Fibroblast of pulmonary artery (primary cell): ENCODE measurements at regions not wholly inside any gene's neighbourhood (a gene's known extent, or its start where the extent isn't known, plus 50 kb on each side); places are given as distances from the start of the nearest gene placed in this dataset.

Experiments used
- DNase-seq: peaks from one replicate; pipeline ENCODE4 v3.0.0-alpha.2; 2010; ENCODE audit warnings: low read depth
- H3K4me3 ChIP-seq: replicated peaks from 2 replicates; pipeline ENCODE4 v1.5.1; 2011; ENCODE audit warnings: low read depth, mild to moderate bottlenecking, control low read depth, low read length, moderate library complexity
- TF ChIP-seq, protein P1 (sequence below): IDR thresholded peaks from 2 replicates; pipeline ENCODE4 v1.5.1; 2011; ENCODE audit warnings: mild to moderate bottlenecking, control low read depth, low read length, inconsistent platforms; ENCODE audit errors: missing control alignments

DNA sequence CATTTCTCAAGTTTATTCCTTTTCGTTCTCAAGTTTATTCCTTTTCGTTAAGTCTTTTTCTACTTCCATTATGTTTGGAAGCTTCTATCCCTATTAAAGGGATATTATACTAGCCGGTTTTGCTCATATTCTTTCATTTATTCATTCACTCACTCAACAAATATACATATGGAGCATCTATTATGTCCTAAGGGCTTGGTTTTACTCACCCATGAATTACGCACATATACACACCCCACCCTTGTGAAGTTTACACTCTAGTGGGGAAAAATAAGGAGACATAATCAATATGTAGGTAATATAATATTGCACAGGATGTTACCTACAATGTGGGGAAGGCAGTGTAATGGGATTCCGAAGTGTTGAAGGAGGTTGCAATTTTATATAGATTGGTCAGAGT, 90.5 kb downstream of the ACTL7B start:
- H3K4me3 ChIP-seq = no peak overlapping the region
- DNase-seq = no peak
- TF ChIP-seq, protein P1, sequence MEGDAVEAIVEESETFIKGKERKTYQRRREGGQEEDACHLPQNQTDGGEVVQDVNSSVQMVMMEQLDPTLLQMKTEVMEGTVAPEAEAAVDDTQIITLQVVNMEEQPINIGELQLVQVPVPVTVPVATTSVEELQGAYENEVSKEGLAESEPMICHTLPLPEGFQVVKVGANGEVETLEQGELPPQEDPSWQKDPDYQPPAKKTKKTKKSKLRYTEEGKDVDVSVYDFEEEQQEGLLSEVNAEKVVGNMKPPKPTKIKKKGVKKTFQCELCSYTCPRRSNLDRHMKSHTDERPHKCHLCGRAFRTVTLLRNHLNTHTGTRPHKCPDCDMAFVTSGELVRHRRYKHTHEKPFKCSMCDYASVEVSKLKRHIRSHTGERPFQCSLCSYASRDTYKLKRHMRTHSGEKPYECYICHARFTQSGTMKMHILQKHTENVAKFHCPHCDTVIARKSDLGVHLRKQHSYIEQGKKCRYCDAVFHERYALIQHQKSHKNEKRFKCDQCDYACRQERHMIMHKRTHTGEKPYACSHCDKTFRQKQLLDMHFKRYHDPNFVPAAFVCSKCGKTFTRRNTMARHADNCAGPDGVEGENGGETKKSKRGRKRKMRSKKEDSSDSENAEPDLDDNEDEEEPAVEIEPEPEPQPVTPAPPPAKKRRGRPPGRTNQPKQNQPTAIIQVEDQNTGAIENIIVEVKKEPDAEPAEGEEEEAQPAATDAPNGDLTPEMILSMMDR = no peak

DNA sequence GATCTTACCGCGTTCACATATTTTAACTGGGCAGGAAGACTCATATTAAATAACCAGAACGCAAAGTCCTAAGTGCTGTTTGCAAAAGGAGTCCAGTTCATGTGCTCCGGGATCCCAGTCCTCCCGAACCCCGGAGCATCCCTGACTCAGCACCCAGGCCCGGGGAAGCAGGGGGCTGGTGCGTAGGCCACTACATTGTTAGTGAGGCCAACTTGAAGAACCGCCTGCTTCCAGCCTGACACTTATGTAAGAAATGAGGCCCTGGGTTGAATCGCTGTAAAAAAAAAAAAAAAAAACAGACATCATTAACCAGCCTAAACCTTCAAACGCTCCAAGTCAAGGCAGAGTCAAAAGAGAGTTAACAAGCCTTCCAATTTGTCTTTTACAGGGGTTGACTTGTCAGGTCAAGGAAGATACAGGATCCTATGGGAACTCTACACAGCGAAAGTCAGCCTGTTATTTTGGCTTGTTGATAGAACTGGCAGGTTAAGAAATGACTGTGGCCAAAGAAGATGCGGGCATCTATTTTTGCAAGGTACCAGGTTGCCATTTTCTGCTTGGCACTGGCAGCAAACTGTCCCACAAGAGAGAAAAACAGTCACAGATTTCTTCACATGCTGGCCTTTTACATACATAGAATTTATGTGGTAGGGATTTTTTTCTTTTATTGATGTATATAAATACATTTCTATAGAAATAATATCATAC, 93.3 kb downstream of the ACTL7B start:
- no peak overlapping the region for H3K4me3 ChIP-seq
- DNase-seq = no peak
- TF ChIP-seq, protein P1 = no peak

DNA sequence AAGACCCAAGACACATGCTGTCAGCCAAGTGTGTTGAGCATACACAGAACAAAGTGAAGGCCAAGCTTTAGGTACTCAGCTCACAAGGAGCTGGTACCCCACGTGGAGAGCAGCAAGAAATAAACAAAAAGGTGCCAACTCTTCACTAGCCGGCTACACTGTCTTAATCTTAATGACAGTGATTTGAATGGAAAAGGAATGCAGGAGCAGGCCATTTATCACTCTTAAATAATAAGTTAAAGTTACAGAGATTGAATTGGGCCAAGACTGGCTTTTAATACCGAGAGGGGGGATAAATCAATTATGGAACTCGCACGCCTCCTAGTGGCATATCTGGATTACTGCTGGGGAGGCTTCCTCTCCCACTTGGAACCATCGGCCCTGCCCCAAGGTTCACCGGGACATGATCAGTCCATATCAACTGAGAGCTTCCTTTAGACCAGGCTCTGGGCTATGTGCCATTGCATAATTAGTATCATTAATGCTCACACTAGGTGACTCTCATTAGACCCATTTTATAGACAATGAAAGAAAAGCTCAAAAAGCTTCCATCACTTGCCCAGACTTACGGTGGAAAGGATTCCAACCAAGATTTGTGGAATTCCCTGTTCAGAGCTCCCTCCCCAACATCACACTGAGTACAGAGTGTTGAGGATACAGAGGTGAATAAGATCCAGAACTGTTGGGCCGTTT, 94.0 kb downstream of the ACTL7B start:
- DNase-seq = peak; percentile 69
- TF ChIP-seq, protein P1 = peak; percentile 87
- H3K4me3 ChIP-seq = no peak overlapping the region

DNA sequence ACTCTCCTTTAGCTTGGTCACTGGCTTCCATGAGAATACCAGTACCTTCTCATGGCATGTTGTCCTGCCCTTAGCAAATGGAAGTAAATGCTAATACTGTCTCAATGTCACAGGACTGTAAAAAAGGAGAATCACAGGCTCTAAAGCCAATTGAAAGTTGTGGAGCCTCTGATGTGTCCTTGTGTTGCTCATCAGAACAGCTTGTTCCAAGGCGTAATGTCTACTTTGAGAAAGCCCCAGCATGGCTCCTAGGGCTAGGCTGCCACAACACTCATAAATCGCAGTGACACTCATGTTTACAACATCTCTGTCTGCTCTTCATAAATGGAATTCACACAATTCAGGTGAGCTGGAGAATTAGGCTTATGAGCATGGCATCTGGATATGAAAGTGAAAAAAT, 94.9 kb downstream of the ACTL7B start:
- H3K4me3 ChIP-seq = no peak overlapping the region
- TF ChIP-seq, protein P1 = no peak
- no peak for DNase-seq

DNA sequence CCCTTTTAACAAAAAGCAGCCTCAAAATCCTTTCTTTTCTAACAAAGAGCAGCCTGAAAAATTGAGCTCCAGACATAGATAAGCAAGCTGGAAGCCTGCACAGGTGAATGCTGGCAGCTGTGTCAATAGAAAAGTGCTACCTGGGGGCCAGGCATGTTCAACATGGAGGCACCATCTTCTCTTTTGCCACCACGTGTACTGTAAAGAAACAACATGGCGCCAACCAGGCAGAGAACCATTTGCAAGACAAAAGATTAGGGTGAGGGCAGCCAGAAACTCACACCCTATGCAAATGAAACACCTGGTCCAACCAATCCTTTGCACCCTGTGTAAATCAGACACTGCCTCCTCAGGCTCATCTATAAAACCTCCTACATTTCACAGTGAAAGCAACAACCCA, 96.0 kb downstream of the ACTL7B start:
- no peak overlapping the region for H3K4me3 ChIP-seq
- TF ChIP-seq, protein P1 = no peak
- no peak for DNase-seq

DNA sequence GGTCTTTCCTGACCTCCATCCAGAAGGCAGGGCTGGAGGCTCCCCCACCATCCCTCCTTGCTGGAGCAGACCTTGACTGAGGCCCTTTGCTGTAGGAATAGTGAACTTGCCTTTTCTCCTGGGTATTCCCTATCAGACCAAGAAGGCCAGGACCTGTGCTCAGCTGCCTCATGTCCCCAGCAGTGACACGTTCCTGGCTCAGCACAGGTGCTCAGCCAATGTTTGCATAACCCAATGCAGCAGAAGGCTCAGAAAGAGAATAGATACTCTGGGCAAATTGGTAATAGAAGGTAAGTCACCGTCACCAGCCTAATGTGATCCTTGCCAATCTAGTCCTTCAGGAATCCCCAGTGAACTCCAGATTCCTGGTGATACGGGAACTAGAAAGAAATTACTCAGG, 96.4 kb downstream of the ACTL7B start:
- H3K4me3 ChIP-seq = no peak overlapping the region
- no peak for DNase-seq
- TF ChIP-seq, protein P1 = no peak
